AG04449 (cell line): ENCODE measurements at regions not wholly inside any gene's neighbourhood (a gene's known extent, or its start where the extent isn't known, plus 50 kb on each side); places are given as distances from the start of the nearest gene placed in this dataset.
A peak's percentile ranks its signal among the peaks of the same experiment; 100 is the strongest.
"Not testable (repeated sequence)": the region's sequence is repeated elsewhere in the genome, so short reads cannot be mapped to it uniquely, and the experiment has no call there.

Experiments used
- CTCF ChIA-PET: fragments of 350-600 bp; formaldehyde crosslinking; extraction: SDS; loops from one replicate; lab custom pipeline; 2021; ENCODE audit warnings: antibody characterized with exemption; lab: Yijun Ruan, JAX
- POLR2A ChIA-PET: fragments of 400-600, 350-600 bp; formaldehyde crosslinking; extraction: SDS; loops from one replicate; lab custom pipeline; 2020; ENCODE audit warnings: antibody characterized with exemption, inconsistent platforms; lab: Yijun Ruan, JAX
- DNase-seq: peaks from one replicate; pipeline ENCODE4 v3.0.0-alpha.2; 2010; ENCODE audit warnings: low read depth, low spot score
- H3K4me3 ChIP-seq: 2 replicates; pipeline ENCODE4 v1.5.1; 2011; ENCODE audit warnings: low read depth, mild to moderate bottlenecking, control low read depth, low read length
- CTCF ChIP-seq: IDR thresholded peaks from one replicate; pipeline ENCODE4 v1.5.1; 2011; ENCODE audit warnings: mild to moderate bottlenecking, moderate library complexity, low read length, control low read depth, inconsistent platforms; ENCODE audit not compliant: insufficient read depth; ENCODE audit errors: missing control alignments

- DNase-seq: no peak
- ChIA-PET POLR2A (no interaction called here), CTCF (interaction anchor here (1.3 to 3.9 kb wide), 2 partner anchors 18 to 280 kb away, joined by 3 to 14 read pairs; no protein-coding TSS in a partner anchor)
- no peak overlapping the region for H3K4me3 ChIP-seq
- no peak for TF ChIP-seq CTCF
Observed at GRCh38 chr12:76176940-76177339, 92.5 kb upstream of the NAP1L1 start.

- CTCF ChIA-PET: interaction anchor here (0.6 to 3.9 kb wide), 2 partner anchors 17 to 172 kb away, joined by 3 to 14 read pairs; partner anchors contain the start of gene BBS10
- DNase-seq, POLR2A ChIA-PET, H3K4me3 ChIP-seq: not testable (repeated sequence)
Observed at GRCh38 chr12:76175946-76176345, 91.5 kb upstream of the NAP1L1 start.

GRCh38 chr12:76173756-76174155 is 89.3 kb upstream of the NAP1L1 start:
- no peak overlapping the region for H3K4me3 ChIP-seq
- CTCF ChIA-PET: no interaction called here
- DNase-seq: no peak
- TF ChIP-seq CTCF: no peak
- POLR2A ChIA-PET: no interaction called here

GRCh38 chr12:76158518-76159321 is 74.2 kb upstream of the NAP1L1 start:
- H3K4me3 ChIP-seq: no peak overlapping the region
- ChIA-PET CTCF (interaction anchor here (0.7 to 3.3 kb wide), 21 partner anchors 9 to 631 kb away, joined by 3 to 19 read pairs (median 5); partner anchors contain the start of gene BBS10), POLR2A (no interaction called here)
- peak; percentile 76 for TF ChIP-seq CTCF
- peak; percentile 36 for DNase-seq

GRCh38 chr12:76156726-76157125 is 72.2 kb upstream of the NAP1L1 start:
- ChIA-PET CTCF (interaction anchor here (0.7 to 1.7 kb wide), 2 partner anchors 16 to 192 kb away, joined by 4 to 5 read pairs; partner anchors contain the start of gene BBS10), POLR2A (no interaction called here)
- no peak for TF ChIP-seq CTCF
- no peak overlapping the region for H3K4me3 ChIP-seq
- no peak for DNase-seq

GRCh38 chr12:76156314-76156713 is 71.8 kb upstream of the NAP1L1 start:
- ChIA-PET POLR2A (no interaction called here), CTCF (interaction anchor here (1.7 kb wide), 1 partner anchor 192 kb away, joined by 5 read pairs; the partner anchor contains the start of gene BBS10)
- TF ChIP-seq CTCF: no peak
- no peak for DNase-seq
- H3K4me3 ChIP-seq: no peak overlapping the region
